ES-I3 (cell line): ENCODE measurements at regions not wholly inside any gene's neighbourhood (a gene's known extent, or its start where the extent isn't known, plus 50 kb on each side); places are given as distances from the start of the nearest gene placed in this dataset.
"Not testable (repeated sequence)": the region's sequence is repeated elsewhere in the genome, so short reads cannot be mapped to it uniquely, and the experiment has no call there.

Source experiments
- H3K36me3 ChIP-seq: 2 replicates; pipeline ENCODE4 v1.6.1; 2013; ENCODE audit warnings: mild to moderate bottlenecking, low read length, control low read depth, moderate library complexity; ENCODE audit not compliant: insufficient read depth
- H3K4me1 ChIP-seq: 2 replicates; pipeline ENCODE4 v1.6.1; 2013; ENCODE audit warnings: mild to moderate bottlenecking, control low read depth, low read length; ENCODE audit not compliant: insufficient read depth
- H3K9ac ChIP-seq: 2 replicates; pipeline ENCODE4 v1.6.1; 2013; ENCODE audit warnings: low read depth, mild to moderate bottlenecking, low read length, moderate library complexity
- H3K9me3 ChIP-seq: 2 replicates; pipeline ENCODE4 v1.6.1; 2013; ENCODE audit warnings: mild to moderate bottlenecking, low read length, moderate library complexity; ENCODE audit not compliant: control insufficient read depth, insufficient read depth

- H3K9ac ChIP-seq, result no peak overlapping the region
- no peaks in the 10 kb centered on the region for H3K4me1 ChIP-seq
- H3K36me3 ChIP-seq, result no peaks in the 10 kb centered on the region
- no peaks in the 10 kb centered on the region for H3K9me3 ChIP-seq
These were observed 253.2 kb upstream of the SMIM30 start for GRCh38 chr7:113371416-113372043.

- H3K36me3 ChIP-seq, result no peaks in the 10 kb centered on the region
These were observed 252.6 kb upstream of the SMIM30 start for GRCh38 chr7:113370910-113371309.

GRCh38 chr7:113368256-113368655 lies 249.9 kb upstream of the SMIM30 start:
- no peak overlapping the region for H3K9ac ChIP-seq
- no peaks in the 10 kb centered on the region for H3K9me3 ChIP-seq
- no peaks in the 10 kb centered on the region for H3K4me1 ChIP-seq
- no peaks in the 10 kb centered on the region for H3K36me3 ChIP-seq

More at GRCh38 chr7:113370910-113371309, 252.6 kb upstream of the SMIM30 start:
- Histone ChIP-seq H3K9me3 (no peaks in the 10 kb centered on the region), H3K4me1 (no peaks in the 10 kb centered on the region), H3K9ac (no peak overlapping the region)

GRCh38 chr7:113367041-113367586 lies 248.8 kb upstream of the SMIM30 start:
- no peak overlapping the region for H3K9ac ChIP-seq
- no peaks in the 10 kb centered on the region for H3K4me1 ChIP-seq
- H3K9me3 ChIP-seq, result no peaks in the 10 kb centered on the region
- no peaks in the 10 kb centered on the region for H3K36me3 ChIP-seq

- H3K9me3 ChIP-seq, result no peaks in the 10 kb centered on the region
- no peak overlapping the region for H3K9ac ChIP-seq
- H3K36me3 ChIP-seq, result no peaks in the 10 kb centered on the region
- H3K4me1 ChIP-seq, result no peaks in the 10 kb centered on the region
These were observed 247.8 kb upstream of the SMIM30 start for GRCh38 chr7:113366122-113366521.

- H3K9ac ChIP-seq, result no peak overlapping the region
- H3K9me3 ChIP-seq, result no peaks in the 10 kb centered on the region
- no peaks in the 10 kb centered on the region for H3K4me1 ChIP-seq
- H3K36me3 ChIP-seq, result no peaks in the 10 kb centered on the region
These were observed 231.0 kb upstream of the SMIM30 start for GRCh38 chr7:113349339-113349738.

- Histone ChIP-seq H3K9me3 (no peaks in the 10 kb centered on the region), H3K9ac (no peak overlapping the region), H3K36me3 (no peaks in the 10 kb centered on the region), H3K4me1 (no peaks in the 10 kb centered on the region)
These were observed 221.3 kb upstream of the SMIM30 start for GRCh38 chr7:113339661-113340060.

- Histone ChIP-seq H3K9me3 (no peaks in the 10 kb centered on the region), H3K9ac (no peak overlapping the region), H3K4me1 (no peaks in the 10 kb centered on the region), H3K36me3 (no peaks in the 10 kb centered on the region)
These were observed 219.8 kb upstream of the SMIM30 start for GRCh38 chr7:113338071-113338696.

- not testable (repeated sequence) for H3K36me3 ChIP-seq, H3K4me1 ChIP-seq, H3K9ac ChIP-seq, H3K9me3 ChIP-seq
These were observed 218.5 kb upstream of the SMIM30 start for GRCh38 chr7:113336838-113337237.

GRCh38 chr7:113331155-113331898 lies 213.0 kb upstream of the SMIM30 start:
- Histone ChIP-seq H3K9ac (no peak overlapping the region), H3K36me3 (no peaks in the 10 kb centered on the region), H3K9me3 (no peaks in the 10 kb centered on the region), H3K4me1 (peaks cover 6% of the 10 kb centered on the region; the same call in 1 of the 2 replicates)

GRCh38 chr7:113321201-113321600 lies 202.8 kb upstream of the SMIM30 start:
- no peaks in the 10 kb centered on the region for H3K4me1 ChIP-seq
- H3K36me3 ChIP-seq, result no peaks in the 10 kb centered on the region
- no peaks in the 10 kb centered on the region for H3K9me3 ChIP-seq
- no peak overlapping the region for H3K9ac ChIP-seq

- Histone ChIP-seq H3K4me1 (no peaks in the 10 kb centered on the region), H3K36me3 (no peaks in the 10 kb centered on the region), H3K9ac (no peak overlapping the region), H3K9me3 (no peaks in the 10 kb centered on the region)
These were observed 202.1 kb upstream of the SMIM30 start for GRCh38 chr7:113320419-113320818.

GRCh38 chr7:113314594-113314993 lies 196.2 kb upstream of the SMIM30 start:
- no peaks in the 10 kb centered on the region for H3K4me1 ChIP-seq
- no peaks in the 10 kb centered on the region for H3K36me3 ChIP-seq
- no peak overlapping the region for H3K9ac ChIP-seq
- no peaks in the 10 kb centered on the region for H3K9me3 ChIP-seq

GRCh38 chr7:113308399-113308798 lies 190.0 kb upstream of the SMIM30 start:
- H3K9me3 ChIP-seq, result no peaks in the 10 kb centered on the region; the same call in 1 of the 2 replicates
- H3K4me1 ChIP-seq, result no peaks in the 10 kb centered on the region
- H3K9ac ChIP-seq, result no peak overlapping the region
- no peaks in the 10 kb centered on the region for H3K36me3 ChIP-seq

- H3K36me3 ChIP-seq, result no peaks in the 10 kb centered on the region
- no peaks in the 10 kb centered on the region; the same call in 1 of the 2 replicates for H3K9me3 ChIP-seq
- H3K9ac ChIP-seq, result no peak overlapping the region
- no peaks in the 10 kb centered on the region for H3K4me1 ChIP-seq
These were observed 188.8 kb upstream of the SMIM30 start for GRCh38 chr7:113307147-113307546.
